H9 (cell line): ENCODE measurements at regions not wholly inside any gene's neighbourhood (a gene's known extent, or its start where the extent isn't known, plus 50 kb on each side); places are given as distances from the start of the nearest gene placed in this dataset.

Experiments used
- DNase-seq: peaks from one replicate; pipeline ENCODE4 v3.0.0-alpha.2; 2017
- H2AFZ ChIP-seq: one replicate; pipeline ENCODE4 v1.6.1; 2013; ENCODE audit warnings: mild to moderate bottlenecking, low read length, control low read depth, moderate library complexity
- H2AK5ac ChIP-seq: 2 replicates; pipeline ENCODE4 v1.6.1; 2013; ENCODE audit warnings: low read length, control low read depth, mixed read lengths; ENCODE audit not compliant: insufficient read length
- H2BK120ac ChIP-seq: one replicate; pipeline ENCODE4 v1.6.1; 2013; ENCODE audit warnings: low read depth, mild to moderate bottlenecking, low read length, control low read depth, inconsistent platforms; ENCODE audit not compliant: poor library complexity, severe bottlenecking
- H2BK12ac ChIP-seq: 2 replicates; pipeline ENCODE4 v1.6.1; 2013; ENCODE audit warnings: low read length, control low read depth, mixed read lengths, low read depth; ENCODE audit not compliant: insufficient read length
- H2BK15ac ChIP-seq: 2 replicates; pipeline ENCODE4 v1.6.1; 2013; ENCODE audit warnings: low read depth, low read length, control low read depth
- H2BK20ac ChIP-seq: one replicate; pipeline ENCODE4 v1.6.1; 2013; ENCODE audit warnings: low read depth, mild to moderate bottlenecking, low read length, control low read depth, inconsistent platforms; ENCODE audit not compliant: poor library complexity, severe bottlenecking
- H2BK5ac ChIP-seq: 2 replicates; pipeline ENCODE4 v1.6.1; 2013; ENCODE audit warnings: low read length, control low read depth, mixed read lengths; ENCODE audit not compliant: insufficient read length
- H3K14ac ChIP-seq: 2 replicates; pipeline ENCODE4 v1.6.1; 2013; ENCODE audit warnings: low read length, control low read depth; ENCODE audit not compliant: insufficient read depth
- H3K18ac ChIP-seq: 2 replicates; pipeline ENCODE4 v1.6.1; 2013; ENCODE audit warnings: low read depth, mild to moderate bottlenecking, mixed read lengths, low read length, control low read depth; ENCODE audit not compliant: insufficient read length
- H3K23ac ChIP-seq: 2 replicates; pipeline ENCODE4 v1.6.1; 2013; ENCODE audit warnings: low read length, control low read depth, mixed read lengths, low read depth; ENCODE audit not compliant: insufficient read length
- H3K23me2 ChIP-seq: 2 replicates; pipeline ENCODE4 v1.6.1; 2013; ENCODE audit warnings: low read depth, mild to moderate bottlenecking, mixed read lengths, low read length, control low read depth; ENCODE audit not compliant: insufficient read length, poor library complexity, severe bottlenecking
- H3K27ac ChIP-seq: 2 replicates; pipeline ENCODE4 v1.5.1; 2013; ENCODE audit warnings: low read length, control low read depth, mixed read lengths, low read depth; ENCODE audit not compliant: insufficient read length
- H3K27me3 ChIP-seq: 2 replicates; pipeline ENCODE4 v1.6.1; 2013; ENCODE audit warnings: low read length, control low read depth, inconsistent platforms; ENCODE audit not compliant: insufficient read depth
- H3K4ac ChIP-seq: 2 replicates; pipeline ENCODE4 v1.6.1; 2013; ENCODE audit warnings: low read depth, mild to moderate bottlenecking, control low read depth, inconsistent platforms, low read length, moderate library complexity
- H3K4me1 ChIP-seq: 2 replicates; pipeline ENCODE4 v1.6.1; 2013; ENCODE audit warnings: low read length, control low read depth, inconsistent platforms; ENCODE audit not compliant: insufficient read depth
- H3K4me2 ChIP-seq: 2 replicates; pipeline ENCODE4 v1.6.1; 2013; ENCODE audit warnings: low read length, control low read depth, mixed read lengths; ENCODE audit not compliant: insufficient read length, insufficient read depth
- H3K56ac ChIP-seq: 2 replicates; pipeline ENCODE4 v1.6.1; 2013; ENCODE audit warnings: low read depth, mild to moderate bottlenecking, mixed read lengths, low read length, control low read depth; ENCODE audit not compliant: insufficient read length
- H3K79me1 ChIP-seq: 2 replicates; pipeline ENCODE4 v1.6.1; 2013; ENCODE audit warnings: low read depth, mild to moderate bottlenecking, moderate library complexity, low read length, control low read depth, inconsistent platforms; ENCODE audit not compliant: insufficient read depth, poor library complexity, severe bottlenecking
- H3K79me2 ChIP-seq: 2 replicates; pipeline ENCODE4 v1.6.1; 2013; ENCODE audit warnings: low read length, control low read depth, inconsistent platforms; ENCODE audit not compliant: insufficient read depth
- H3K9ac ChIP-seq: 2 replicates; pipeline ENCODE4 v1.6.1; 2013; ENCODE audit warnings: low read length, control low read depth, mixed read lengths; ENCODE audit not compliant: insufficient read length; ENCODE audit errors: extremely low read depth
- H3K9me3 ChIP-seq: one replicate; pipeline ENCODE4 v1.6.1; 2013; ENCODE audit warnings: low read depth, low read length, inconsistent platforms; ENCODE audit not compliant: control insufficient read depth
- H3T11ph ChIP-seq: one replicate; pipeline ENCODE4 v1.6.1; 2013; ENCODE audit warnings: mild to moderate bottlenecking, low read length, control low read depth, inconsistent platforms
- H4K20me1 ChIP-seq: one replicate; pipeline ENCODE4 v1.6.1; 2013; ENCODE audit not compliant: control insufficient read depth, insufficient read length, insufficient read depth
- H4K5ac ChIP-seq: 2 replicates; pipeline ENCODE4 v1.6.1; 2013; ENCODE audit warnings: low read depth, mild to moderate bottlenecking, mixed read lengths, low read length, control low read depth; ENCODE audit not compliant: insufficient read length
- H4K8ac ChIP-seq: replicated peaks from 2 replicates; pipeline ENCODE4 v1.6.1; 2013; ENCODE audit warnings: low read length, control low read depth, mixed read lengths, low read depth; ENCODE audit not compliant: insufficient read length
- H4K91ac ChIP-seq: 2 replicates; pipeline ENCODE4 v1.6.1; 2013; ENCODE audit warnings: low read depth, mild to moderate bottlenecking, moderate library complexity, mixed read lengths, low read length, control low read depth; ENCODE audit not compliant: insufficient read length
- H3K27ac Mint-ChIP-seq, 3 experiments: 2 replicates in 2 of 3; 3 replicates in 1 of 3; pipeline ENCODE4 v1.8.0; 2020 to 2021; ENCODE audit warnings: mixed read lengths in 3 of 3, mild to moderate bottlenecking in 1 of 3, moderate library complexity in 1 of 3
- H3K27me3 Mint-ChIP-seq: 2 replicates; pipeline ENCODE4 v1.8.0; 2021; ENCODE audit warnings: low read depth, mild to moderate bottlenecking, moderate library complexity, mixed read lengths
- H3K36me3 Mint-ChIP-seq, 3 experiments: 2 replicates in 2 of 3; 3 replicates in 1 of 3; pipeline ENCODE4 v1.8.0; 2020 to 2021; ENCODE audit warnings: low read depth in 3 of 3, mixed read lengths in 3 of 3; ENCODE audit not compliant: insufficient read depth in 1 of 3
- H3K4me1 Mint-ChIP-seq, 2 experiments: 2 replicates each; pipeline ENCODE4 v1.8.0; 2020; ENCODE audit warnings: mixed read lengths in 2 of 2
- H3K4me3 Mint-ChIP-seq, 2 experiments: 2 replicates in 1 of 2; 3 replicates in 1 of 2; pipeline ENCODE4 v1.8.0; 2020 to 2021; ENCODE audit warnings: mild to moderate bottlenecking in 2 of 2, mixed read lengths in 2 of 2, moderate library complexity in 1 of 2
- H3K9me3 Mint-ChIP-seq, 2 experiments: 2 replicates in 1 of 2; 3 replicates in 1 of 2; pipeline ENCODE4 v1.8.0; 2020; ENCODE audit warnings: mild to moderate bottlenecking in 2 of 2, mixed read lengths in 2 of 2, moderate library complexity in 1 of 2
- WGBS: extraction: QIAGEN DNeasy Blood & Tissue Kit; methylation state at CpG from one replicate; pipeline ENCODE4 v1.1.7; 2013; ENCODE audit warnings: missing lambda C conversion rate, low lambda C conversion rate, mixed read lengths; ENCODE audit not compliant: insufficient read length; ENCODE audit errors: extremely low coverage; 5-methylcytosine and 5-hydroxymethylcytosine counted together
- TF ChIP-seq, protein P1 (sequence below): fragments of 200-600 bp; sonication (generic); conservative IDR thresholded peaks from 3 replicates; pipeline ENCODE4 v1.8.0; 2021; ENCODE audit warnings: antibody characterized with exemption, mild to moderate bottlenecking

DNA sequence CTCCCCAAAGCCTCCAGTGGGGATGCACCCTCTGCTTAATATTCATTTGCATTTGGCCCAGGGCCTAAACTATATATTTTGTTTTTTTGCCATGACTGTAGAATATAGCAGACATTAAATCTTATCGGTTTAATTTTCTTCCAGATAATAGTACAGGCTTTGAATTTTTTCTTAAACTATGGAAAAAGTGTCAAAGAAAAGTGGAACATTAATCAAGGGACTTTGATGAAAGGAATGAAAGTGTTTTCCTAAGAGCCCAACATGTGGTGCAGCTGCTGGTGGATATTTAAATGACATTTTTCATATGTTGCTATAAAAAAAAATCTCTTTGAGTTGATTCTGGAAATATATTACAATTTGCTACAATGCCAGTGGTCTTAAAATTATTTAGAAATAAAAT is 346.8 kb downstream of the CYP26B1 start:
- Histone ChIP-seq H2BK20ac (no peak overlapping the region), H2BK15ac (no peak overlapping the region), H4K5ac (no peak overlapping the region), H3K4ac (no peak overlapping the region), H3T11ph (no peak overlapping the region), H3K79me2 (no peaks in the 10 kb centered on the region), H3K27me3 (no peaks in the 10 kb centered on the region), H3K79me1 (no peaks in the 10 kb centered on the region), H3K14ac (no peak overlapping the region), H3K9me3 (no peaks in the 10 kb centered on the region), H3K56ac (no peak overlapping the region), H3K23me2 (no peaks in the 10 kb centered on the region), H3K18ac (no peak overlapping the region), H4K8ac (no peak overlapping the region), H3K4me1 (no peaks in the 10 kb centered on the region), H3K4me2 (no peak overlapping the region), H3K23ac (no peak overlapping the region), H2BK120ac (no peak overlapping the region), H4K91ac (no peak overlapping the region), H2AK5ac (no peak overlapping the region), H3K9ac (no peak overlapping the region), H2BK5ac (no peak overlapping the region), H4K20me1 (no peaks in the 10 kb centered on the region), H3K27ac (no peak overlapping the region), H2BK12ac (no peak overlapping the region), H2AFZ (no peak overlapping the region)
- Mint-ChIP-seq H3K27ac (no peak overlapping the region), H3K36me3 (no peaks in the 10 kb centered on the region), H3K9me3 (no peaks in the 10 kb centered on the region; a peak in 1 of 5 replicates), H3K4me3 (no peak overlapping the region), H3K4me1 (no peaks in the 10 kb centered on the region), H3K27me3 (peaks cover 7% of the 10 kb centered on the region)
- TF ChIP-seq, protein P1, sequence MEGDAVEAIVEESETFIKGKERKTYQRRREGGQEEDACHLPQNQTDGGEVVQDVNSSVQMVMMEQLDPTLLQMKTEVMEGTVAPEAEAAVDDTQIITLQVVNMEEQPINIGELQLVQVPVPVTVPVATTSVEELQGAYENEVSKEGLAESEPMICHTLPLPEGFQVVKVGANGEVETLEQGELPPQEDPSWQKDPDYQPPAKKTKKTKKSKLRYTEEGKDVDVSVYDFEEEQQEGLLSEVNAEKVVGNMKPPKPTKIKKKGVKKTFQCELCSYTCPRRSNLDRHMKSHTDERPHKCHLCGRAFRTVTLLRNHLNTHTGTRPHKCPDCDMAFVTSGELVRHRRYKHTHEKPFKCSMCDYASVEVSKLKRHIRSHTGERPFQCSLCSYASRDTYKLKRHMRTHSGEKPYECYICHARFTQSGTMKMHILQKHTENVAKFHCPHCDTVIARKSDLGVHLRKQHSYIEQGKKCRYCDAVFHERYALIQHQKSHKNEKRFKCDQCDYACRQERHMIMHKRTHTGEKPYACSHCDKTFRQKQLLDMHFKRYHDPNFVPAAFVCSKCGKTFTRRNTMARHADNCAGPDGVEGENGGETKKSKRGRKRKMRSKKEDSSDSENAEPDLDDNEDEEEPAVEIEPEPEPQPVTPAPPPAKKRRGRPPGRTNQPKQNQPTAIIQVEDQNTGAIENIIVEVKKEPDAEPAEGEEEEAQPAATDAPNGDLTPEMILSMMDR: no peak
- no peak for DNase-seq
- no CpG with 5 or more reads among the region's 1 CpG for WGBS
